Hematopoietic multipotent progenitor cell (in vitro differentiated cells): ENCODE measurements at regions not wholly inside any gene's neighbourhood (a gene's known extent, or its start where the extent isn't known, plus 50 kb on each side); places are given as distances from the start of the nearest gene placed in this dataset.

Source experiments
- DNase-seq, 3 donors: peaks; one replicate each; pipeline ENCODE4 v3.0.0-alpha.2; 2011 to 2015; ENCODE audit warnings: low read depth in 2 of 3, low spot score in 2 of 3

- no peak for DNase-seq
Measured at GRCh38 chr6:105821777-105822176, 264.4 kb upstream of the PRDM1 start.

- no peak for DNase-seq
Measured at GRCh38 chr6:105821027-105821426, 265.1 kb upstream of the PRDM1 start.

GRCh38 chr6:105819745-105820144 lies 266.4 kb upstream of the PRDM1 start:
- DNase-seq: no peak

- DNase-seq: no peak
Measured at GRCh38 chr6:105818505-105818904, 267.6 kb upstream of the PRDM1 start.

GRCh38 chr6:105817961-105818360 lies 268.2 kb upstream of the PRDM1 start:
- no peak for DNase-seq

- DNase-seq: no peak
Measured at GRCh38 chr6:105817370-105817769, 268.8 kb upstream of the PRDM1 start.

GRCh38 chr6:105816847-105817246 lies 269.3 kb upstream of the PRDM1 start:
- DNase-seq: no peak

- DNase-seq: no peak
Measured at GRCh38 chr6:105815661-105816555, 270.2 kb upstream of the PRDM1 start.

GRCh38 chr6:105814745-105815536 lies 271.2 kb upstream of the PRDM1 start:
- no peak for DNase-seq

GRCh38 chr6:105810922-105811482 lies 275.1 kb upstream of the PRDM1 start:
- DNase-seq: no peak

- DNase-seq: peak in 2 of 3 donors; percentile 75 to 83
Measured at GRCh38 chr6:105810105-105810921, 275.8 kb upstream of the PRDM1 start.

GRCh38 chr6:105808571-105808970 lies 277.6 kb upstream of the PRDM1 start:
- DNase-seq: no peak

- DNase-seq: no peak
Measured at GRCh38 chr6:105807905-105808304, 278.2 kb upstream of the PRDM1 start.

- DNase-seq: no peak
Measured at GRCh38 chr6:105806486-105806920, 279.6 kb upstream of the PRDM1 start.

- DNase-seq: no peak
Measured at GRCh38 chr6:105805501-105806023, 280.6 kb upstream of the PRDM1 start.

GRCh38 chr6:105804424-105804823 lies 281.7 kb upstream of the PRDM1 start:
- no peak for DNase-seq

- DNase-seq: no peak
Measured at GRCh38 chr6:105804000-105804399, 282.1 kb upstream of the PRDM1 start.

GRCh38 chr6:105803442-105803841 lies 282.7 kb upstream of the PRDM1 start:
- DNase-seq: no peak

- DNase-seq: no peak
Measured at GRCh38 chr6:105802703-105803102, 283.4 kb upstream of the PRDM1 start.

- no peak for DNase-seq
Measured at GRCh38 chr6:105800871-105801270, 285.3 kb upstream of the PRDM1 start.
